GM19438 (cell line): ENCODE measurements at regions not wholly inside any gene's neighbourhood (a gene's known extent, or its start where the extent isn't known, plus 50 kb on each side); places are given as distances from the start of the nearest gene placed in this dataset.
"Not testable (repeated sequence)": the region's sequence is repeated elsewhere in the genome, so short reads cannot be mapped to it uniquely, and the experiment has no call there.

Experiments
- ATAC-seq: cut with Tn5 transposase; IDR thresholded peaks from one replicate; pipeline ENCODE4 v1.9.1; 2021; ENCODE audit warnings: low read depth; ENCODE audit not compliant: unreplicated experiment

DNA sequence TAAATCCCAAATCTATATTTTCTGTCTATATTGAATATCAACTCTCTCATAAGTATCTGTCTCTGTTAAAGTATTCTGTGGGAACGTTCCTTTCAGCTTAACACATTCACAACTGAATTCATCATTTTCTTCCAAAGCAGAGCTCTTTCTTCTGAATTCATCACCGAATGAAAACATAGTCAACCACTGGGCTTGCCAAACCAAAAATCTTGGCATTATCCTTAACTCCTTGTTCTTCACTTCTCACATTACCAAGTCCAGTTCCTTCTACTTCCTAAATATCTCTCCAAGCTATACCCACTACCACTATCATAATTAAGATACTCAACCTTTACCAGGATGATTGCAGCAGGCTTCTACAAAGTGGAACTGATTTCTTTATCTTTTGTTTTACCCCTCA lies 559.8 kb downstream of the MAT2B start:
- no peak for ATAC-seq

DNA sequence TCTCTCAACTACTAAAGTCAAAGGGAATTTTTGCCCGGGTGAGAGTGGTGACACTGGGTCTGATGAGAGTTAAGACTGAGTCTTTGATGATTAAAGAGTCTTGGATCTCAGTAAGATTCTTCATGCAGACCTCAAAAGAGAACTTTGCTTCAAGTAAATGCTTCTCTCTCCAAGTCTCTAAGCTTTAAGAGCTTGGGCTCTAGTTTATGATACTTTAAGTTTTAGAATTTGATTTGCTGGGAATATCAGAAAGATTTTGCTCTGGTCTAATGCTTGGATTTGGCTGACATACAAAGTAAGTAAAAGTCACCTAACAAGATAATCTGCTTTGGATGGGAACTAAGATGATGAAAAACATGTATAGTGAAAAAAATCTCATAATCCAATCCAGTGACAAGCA lies 566.3 kb downstream of the MAT2B start:
- ATAC-seq = no peak

DNA sequence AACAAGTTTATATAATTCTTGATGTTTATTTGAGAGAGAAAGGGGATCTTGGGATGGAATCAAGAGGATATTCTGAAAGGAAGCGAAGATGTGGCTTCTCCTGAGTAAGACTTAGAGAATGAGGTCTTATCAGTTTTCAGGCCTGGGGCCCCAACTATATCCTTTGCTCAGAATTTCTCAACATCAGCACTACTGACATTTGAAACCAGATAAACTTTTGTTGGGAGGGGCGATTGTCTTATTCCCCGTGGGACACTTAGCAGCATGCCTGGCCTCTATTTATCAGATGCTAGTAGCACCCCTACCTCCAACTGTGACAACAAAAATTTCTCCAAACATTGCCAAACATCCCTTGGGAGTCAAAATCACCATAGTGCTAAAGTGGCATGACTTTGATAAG lies 567.7 kb downstream of the MAT2B start:
- no peak for ATAC-seq

DNA sequence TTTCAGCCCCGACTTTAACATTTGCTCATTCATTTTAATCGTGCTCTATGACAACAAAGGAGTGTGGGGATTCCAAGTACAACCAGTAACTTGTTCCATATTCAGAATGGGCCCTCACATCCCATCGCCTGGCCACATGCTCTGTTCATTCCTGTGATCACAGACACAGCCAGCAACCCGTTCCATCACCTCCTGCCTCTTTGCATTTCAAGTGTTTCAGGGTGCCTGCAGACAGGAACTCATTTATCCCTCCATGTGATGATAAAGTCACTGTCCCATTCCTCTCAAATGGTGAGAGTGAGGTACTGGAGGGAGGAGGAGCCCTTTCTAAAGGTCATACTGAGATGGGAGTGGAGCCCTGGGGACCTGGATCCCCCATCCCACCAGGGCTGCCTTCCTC lies 571.1 kb downstream of the MAT2B start:
- ATAC-seq = no peak

DNA sequence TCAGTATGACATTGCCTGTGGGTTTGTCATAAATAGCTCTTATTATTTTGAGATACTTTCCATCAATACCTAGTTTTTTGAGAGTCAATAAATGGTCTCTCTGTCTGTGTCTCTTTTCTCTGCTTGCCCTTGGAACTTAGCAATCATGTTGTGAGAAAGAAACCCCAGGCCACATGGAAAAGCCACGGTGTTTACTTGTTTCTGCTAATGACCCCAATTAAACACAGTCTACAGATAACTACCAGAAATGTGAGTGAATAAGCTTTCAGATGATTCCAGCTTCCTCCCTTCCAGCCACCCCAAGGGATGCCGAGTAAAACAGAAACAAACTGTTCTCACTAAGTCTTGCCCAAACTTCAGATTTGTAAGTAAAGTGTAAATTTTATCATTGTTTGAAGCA lies 584.9 kb downstream of the MAT2B start:
- ATAC-seq = no peak

DNA sequence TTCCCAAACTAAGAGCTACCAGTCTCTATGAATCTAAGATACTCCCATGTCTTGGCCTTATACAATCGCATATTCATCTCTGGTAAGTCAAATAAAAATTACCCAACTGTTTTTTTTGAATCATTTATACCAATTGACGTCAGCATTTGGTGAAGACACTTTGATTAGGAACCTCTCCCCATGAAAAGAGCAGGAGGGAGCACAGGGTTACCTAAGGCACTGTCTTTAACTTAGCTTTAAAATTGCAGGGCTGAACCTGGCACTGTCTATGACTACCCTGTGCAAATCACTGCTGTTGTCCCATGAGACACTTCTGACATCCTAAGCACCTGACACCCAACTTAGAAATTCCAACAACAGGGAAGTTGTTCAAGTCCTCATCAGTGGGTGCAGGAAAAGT lies 586.4 kb downstream of the MAT2B start:
- no peak for ATAC-seq

DNA sequence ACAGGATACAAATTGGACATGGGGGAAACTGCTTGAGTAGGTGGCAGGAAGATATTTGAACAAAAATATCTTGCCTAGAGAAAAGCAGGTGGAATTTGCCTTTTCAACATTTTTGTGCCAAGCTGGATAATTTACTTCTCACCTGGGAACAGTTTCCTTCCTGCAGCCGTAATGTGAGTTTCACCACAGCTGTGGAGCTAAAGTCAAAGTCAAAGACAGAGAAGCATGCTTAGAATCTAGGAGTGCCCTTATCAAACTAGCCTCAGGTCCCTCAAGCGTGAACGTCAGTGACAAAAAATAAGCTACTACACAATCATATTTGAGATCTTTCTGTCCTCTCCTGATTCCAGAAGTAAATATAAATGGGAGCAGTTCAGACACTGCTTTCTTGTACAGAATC lies 588.9 kb downstream of the MAT2B start:
- no peak for ATAC-seq

DNA sequence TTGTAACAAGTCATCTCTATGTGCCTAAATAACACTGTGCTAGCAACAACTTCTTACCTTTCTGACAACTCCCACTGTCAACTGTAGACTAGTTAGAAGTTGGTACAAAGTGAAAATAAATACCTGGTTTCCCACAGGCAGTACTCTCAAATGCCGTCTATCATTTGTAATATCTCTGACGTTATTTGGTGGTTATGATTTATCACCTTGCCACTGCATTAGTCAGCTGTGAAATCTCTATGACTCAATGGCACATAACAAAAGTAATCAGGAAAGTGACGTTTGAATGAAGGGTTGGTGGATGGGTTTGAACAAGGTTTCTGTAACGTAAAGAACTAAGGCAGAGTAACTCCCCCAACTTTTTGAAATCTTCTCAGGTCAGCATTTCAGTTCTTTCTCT lies 592.3 kb downstream of the MAT2B start:
- ATAC-seq = no peak

DNA sequence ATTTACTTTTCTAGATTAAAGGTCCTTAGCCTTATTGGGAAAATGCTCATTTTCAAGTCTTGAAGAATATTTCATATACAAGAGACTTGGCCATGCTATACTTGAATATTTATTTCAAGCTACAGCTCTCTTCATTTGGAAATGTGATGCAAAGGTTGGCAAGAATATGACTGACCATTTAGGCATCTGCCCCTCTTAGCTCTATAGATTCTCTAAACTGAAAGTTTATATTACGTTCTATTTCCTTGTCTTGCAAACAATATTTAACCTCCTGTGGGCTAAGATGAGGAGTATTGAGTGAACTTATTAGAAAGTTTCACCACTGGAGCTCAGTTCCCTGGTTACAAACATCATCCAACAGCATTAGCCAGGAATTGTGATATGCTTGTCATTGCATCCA lies 593.1 kb downstream of the MAT2B start:
- no peak for ATAC-seq

DNA sequence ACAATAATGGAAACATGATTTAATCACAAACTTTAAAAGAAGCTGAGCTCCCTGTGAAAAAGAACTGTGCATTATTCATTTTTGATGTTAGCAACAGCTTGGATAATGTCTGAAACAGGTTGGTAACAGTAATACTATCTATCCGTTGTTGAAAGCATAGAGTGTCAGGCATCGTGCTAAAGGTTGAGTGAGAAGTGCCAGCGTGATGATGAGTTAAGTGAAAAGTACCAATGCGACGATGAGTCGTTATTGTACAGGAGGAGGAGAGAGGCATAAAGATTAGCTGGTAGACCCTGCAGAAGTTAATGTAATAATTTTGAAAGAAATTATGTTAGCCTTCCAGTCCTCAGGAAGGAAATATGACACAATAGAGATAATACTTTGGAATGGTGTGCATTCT lies 593.6 kb downstream of the MAT2B start:
- no peak for ATAC-seq

DNA sequence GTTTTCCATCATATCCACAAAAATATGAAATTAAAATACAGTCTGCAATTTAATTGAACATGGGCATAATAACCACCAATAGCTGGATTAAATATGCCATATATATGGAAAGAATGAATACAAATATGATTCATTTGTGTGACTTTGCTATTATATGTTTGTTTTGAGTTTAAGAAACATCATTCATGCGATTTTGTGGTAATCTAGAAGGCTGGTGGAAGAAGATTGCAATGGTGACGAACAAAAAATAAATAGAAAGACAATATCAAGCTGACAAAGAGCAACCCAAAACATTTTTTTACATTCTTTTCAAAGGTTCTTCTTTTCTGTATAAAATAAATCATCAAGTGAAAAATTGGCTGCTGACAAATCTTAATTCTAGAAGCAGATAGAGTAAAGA lies 610.0 kb downstream of the MAT2B start:
- no peak for ATAC-seq

DNA sequence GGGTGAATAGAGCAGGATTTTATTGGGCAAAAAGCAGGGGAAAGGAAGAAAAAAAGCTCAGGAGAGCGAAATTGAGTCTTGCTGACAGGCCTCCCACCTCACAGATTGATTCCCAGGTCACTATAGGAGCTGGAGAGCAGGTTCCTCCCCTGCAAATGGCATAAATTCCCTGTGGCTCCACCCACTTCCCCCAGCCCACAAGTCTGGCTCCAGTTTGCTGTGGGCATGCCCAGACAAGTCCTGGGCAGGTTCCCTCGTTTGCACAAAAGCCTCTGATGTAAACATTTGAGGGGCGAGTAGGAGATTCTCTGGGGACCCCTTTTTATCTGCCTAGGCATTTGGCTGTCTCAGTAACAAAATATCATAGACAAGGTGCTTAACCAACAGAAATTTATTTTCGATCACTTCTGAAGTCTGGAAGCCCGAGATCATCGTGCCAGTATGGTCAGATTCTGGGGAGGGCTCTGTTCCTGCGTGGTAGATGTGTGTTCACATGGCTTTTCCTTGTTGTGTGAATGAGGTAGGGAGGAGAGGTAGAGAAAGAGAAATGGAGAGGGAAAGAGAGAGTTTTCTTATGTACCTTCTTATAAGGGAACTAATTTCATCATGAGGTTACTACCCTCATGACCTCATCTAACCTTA lies 614.5 kb downstream of the MAT2B start:
- ATAC-seq = no peak

DNA sequence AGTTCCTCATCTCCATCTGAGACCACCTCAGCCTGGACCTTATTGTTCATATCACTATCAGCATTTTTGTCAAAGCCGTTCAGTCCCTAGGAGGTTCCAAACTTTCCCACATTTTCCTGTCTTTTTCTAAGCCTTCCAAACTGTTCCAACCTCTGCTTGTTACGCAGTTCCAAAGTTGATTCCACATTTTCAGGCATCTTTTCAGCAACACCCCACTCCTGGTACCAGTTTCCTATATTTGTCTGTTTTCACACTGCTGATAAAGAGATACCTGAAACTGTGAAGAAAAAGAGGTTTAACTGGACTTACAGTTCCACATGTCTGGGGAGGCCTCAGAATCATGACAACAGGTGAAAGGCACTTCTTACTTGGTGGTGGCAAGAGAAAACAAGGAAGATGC lies 622.1 kb downstream of the MAT2B start:
- no peak for ATAC-seq

DNA sequence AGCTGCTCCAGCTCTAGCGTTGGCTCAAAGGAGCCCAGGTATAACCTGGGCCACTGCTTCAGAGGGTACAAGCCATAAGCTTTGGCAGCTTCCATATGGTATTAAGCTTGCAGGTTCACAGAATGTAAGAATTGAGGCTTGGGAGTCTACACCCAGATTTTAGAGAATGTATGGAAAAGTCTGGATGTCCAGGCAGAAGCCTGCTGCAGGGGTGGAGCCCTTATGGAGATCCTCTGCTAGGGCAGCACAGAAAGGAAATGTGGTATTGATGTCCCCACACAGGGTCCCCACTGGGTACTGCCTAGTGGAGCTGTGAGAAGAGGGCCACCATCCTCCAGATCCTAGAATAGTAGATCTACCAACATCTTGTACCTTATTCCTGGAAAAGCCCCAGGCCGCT lies 626.9 kb downstream of the MAT2B start:
- ATAC-seq = no peak

DNA sequence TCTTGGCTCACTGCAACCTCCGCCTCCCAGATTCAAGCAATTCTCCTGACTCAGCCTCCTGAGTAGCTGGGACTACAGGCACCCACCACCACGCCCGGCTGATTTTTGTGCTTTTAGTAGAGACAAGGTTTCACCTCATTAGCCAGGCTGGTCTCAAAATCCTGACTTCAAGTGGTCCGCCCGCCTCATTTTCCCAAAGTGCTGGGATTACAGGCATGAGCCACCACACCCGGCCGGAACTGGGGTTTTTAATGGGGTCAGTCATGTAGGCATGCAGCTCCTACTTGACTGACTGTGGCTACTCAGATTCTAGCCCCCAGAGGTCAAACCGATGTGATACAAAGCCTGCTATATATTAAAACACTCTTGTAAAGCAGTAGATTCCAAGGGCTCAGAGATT lies 631.7 kb downstream of the MAT2B start:
- ATAC-seq = no peak

DNA sequence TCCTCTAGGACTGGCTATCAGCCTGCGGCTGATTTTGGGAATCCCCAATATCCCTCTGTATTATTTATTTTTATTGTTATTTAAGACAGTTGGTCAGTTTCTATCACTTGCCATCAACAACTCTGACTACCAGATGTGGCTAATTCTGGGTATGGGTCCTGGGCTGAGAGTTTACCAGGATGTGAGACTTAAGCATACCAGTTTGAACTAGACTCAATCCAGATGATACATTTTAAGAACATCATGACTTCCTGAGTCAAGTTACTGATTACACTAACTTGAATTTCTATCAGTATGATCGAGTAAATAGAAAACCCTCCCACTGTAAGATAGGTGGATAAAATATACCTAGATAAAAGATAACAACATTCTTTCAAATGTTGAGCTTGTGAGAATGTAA lies 634.0 kb downstream of the MAT2B start:
- no peak for ATAC-seq

DNA sequence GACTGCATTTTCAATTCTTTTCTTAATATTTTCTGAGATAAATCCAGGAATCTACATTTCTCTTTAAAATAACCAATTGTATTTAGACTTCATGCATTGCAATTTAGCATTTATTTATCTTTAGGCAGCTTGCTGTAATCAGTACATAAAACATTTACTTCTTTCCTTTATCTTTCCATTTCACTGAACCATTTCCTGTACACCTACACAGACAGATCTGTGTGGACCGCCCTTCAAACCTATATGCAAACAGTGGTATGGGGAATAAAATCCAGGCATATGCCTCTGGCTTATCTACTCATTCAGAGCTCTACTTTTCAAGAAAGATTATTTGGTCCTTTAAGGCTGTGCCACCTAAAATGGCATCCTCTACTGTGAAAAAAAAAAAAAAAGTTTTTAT lies 640.0 kb downstream of the MAT2B start:
- ATAC-seq = no peak

DNA sequence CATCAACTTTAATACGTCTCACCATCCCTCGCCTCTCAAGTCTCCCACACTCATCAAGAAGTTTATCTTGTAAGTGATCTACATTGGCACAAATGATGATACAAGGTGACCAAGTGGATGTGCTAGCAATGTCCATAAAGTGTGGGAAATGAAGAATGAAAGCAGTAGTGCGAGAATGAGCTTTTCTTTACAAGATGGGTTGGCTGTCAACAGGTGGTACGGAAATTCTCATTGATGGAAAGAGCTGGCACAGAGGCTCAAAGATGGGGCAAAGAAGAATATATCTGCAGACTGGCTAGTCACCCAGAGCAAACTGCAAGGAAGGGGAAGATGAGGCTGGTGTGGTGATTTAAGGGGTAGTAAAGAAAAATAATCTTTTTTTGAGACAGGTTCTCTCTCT lies 640.8 kb downstream of the MAT2B start:
- no peak for ATAC-seq

DNA sequence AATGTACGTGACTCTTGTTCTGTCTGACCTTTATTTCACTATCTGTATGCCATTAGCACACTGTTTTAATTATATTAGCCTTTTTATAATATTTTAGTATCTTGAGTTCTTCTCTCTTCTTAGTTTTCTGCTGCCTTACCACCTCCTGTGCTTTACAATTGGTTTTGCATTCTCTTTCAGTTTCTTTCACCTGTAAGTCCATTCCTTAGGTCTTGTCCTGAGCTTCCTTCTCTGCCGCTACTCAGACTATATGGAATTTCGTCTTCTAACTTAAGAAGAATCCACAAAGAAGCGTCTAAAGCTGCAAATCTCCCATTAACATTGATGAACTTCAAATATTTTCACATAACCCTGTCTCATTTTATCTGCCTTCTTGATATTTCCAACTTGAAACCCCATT lies 642.9 kb downstream of the MAT2B start:
- no peak for ATAC-seq

DNA sequence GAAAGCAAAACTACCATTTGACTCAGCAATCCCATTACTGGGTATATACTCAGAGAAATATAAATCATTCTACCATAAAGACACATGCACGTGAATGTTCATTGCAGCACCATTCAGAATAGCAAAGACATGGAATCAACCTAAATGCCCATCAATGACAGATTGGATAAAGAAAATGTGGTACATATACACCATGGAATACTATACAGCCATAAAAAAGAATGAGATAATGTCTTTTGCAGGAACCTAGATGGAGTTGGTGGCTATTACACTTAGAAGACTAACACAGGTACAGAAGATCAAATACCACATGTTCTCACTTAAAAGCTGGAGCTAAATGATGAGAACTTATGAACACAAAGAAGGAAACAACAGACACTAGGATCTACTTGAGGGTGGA lies 647.1 kb downstream of the MAT2B start:
- not testable (repeated sequence) for ATAC-seq

DNA sequence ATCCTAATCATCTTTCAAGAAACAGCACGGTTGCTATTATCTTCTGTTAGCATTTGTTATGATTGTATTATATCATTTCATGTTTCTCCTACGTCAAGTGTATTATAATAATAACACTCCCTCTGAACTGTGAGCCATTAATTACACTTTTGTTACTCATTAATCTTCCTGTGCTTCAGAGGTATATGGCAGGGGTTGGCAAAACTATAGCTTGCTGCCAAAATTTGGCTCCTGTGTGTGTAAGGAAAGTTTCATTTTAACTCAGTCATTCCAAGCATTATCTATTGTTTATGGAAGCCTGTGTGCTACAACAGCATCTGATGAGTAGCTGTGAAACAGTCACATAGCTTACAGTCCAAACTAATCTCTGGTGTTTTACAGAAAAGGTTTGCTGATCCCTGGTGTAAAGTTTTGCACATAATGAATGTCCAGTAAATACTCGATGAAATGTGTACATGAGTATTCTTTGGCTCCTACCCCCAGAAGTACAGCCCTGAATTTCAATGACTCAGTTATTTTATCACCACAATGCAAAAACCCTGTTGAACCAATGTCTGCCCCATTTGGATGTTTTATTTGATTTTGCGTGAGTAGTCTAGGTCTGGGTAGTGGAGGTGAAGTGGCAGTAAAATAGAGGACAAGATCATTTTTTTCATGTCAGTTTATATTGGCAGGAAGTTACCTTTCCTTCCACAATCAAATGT lies 648.2 kb downstream of the MAT2B start:
- ATAC-seq = no peak

DNA sequence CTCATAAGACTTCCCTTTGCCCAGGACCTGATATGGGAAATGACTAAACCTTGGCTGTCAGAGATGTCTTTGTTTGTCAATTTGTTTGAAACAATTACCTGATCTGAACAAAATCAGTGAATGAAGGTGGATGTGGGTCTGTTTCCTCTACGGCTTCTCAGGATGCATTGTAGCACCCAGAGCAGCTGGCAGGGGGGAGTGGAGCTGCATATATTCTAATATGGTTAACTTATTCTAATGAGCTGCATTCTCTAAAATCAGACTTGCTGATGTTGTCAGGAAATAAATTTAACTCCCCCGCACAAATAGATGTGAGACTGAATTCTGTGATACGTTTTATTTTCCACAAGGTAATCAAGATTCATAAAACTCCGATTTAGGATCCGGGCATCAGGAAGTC lies 665.4 kb downstream of the MAT2B start:
- no peak for ATAC-seq

DNA sequence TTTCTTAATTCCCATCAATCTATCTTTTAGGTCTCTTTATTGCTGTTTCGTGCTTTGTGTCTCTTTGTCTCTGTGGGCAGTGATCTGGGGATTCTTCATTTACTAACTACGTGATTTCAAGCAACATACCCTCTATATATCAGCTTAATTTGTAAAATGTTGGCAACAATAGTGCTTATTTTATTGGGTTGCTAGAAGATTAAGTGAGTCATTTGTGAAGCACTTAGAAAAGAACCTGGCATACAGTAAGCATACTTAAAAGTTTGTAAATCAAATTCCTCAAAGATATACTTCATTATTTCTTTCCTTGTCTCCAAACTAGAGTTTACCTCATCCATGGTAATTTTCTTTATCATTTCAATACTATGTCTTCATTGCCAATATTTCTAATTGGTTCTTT lies 669.7 kb downstream of the MAT2B start:
- no peak for ATAC-seq
